HEK293 (cell line): ENCODE measurements at regions not wholly inside any gene's neighbourhood (a gene's known extent, or its start where the extent isn't known, plus 50 kb on each side); places are given as distances from the start of the nearest gene placed in this dataset.

Experiments
- CTCF ChIA-PET: fragments of 350-600 bp; formaldehyde crosslinking; extraction: SDS; loops from one replicate; lab custom pipeline; 2021; ENCODE audit warnings: antibody characterized with exemption; lab: Yijun Ruan, JAX
- POLR2A ChIA-PET: fragments of 300-600 bp; formaldehyde crosslinking; extraction: SDS; loops from one replicate; lab custom pipeline; 2020; ENCODE audit warnings: antibody characterized with exemption, inconsistent platforms; lab: Yijun Ruan, JAX
- H3K27ac ChIP-seq: fragments of 200-500 bp; sonication (Bioruptor generic); 2 replicates; pipeline ENCODE4 v1.5.1; 2014; ENCODE audit warnings: low read depth, low read length, control low read depth, inconsistent platforms; ENCODE audit errors: extremely low read depth
- H3K36me3 ChIP-seq, 2 experiments: fragments of 200-500 bp in 1 of 2; sonication (Bioruptor generic) in 1 of 2; 1 replicate in 1 of 2; 2 replicates in 1 of 2; pipeline ENCODE4 v1.5.1; 2014 to 2017; ENCODE audit warnings: inconsistent platforms in 2 of 2, low read length in 2 of 2; ENCODE audit not compliant: control insufficient read depth in 2 of 2, insufficient read depth in 1 of 2
- H3K4me1 ChIP-seq: fragments of 200-500 bp; sonication (Bioruptor generic); 2 replicates; pipeline ENCODE4 v1.5.1; 2014; ENCODE audit warnings: mild to moderate bottlenecking, low read length, inconsistent platforms; ENCODE audit not compliant: control insufficient read depth, insufficient read depth
- H3K4me3 ChIP-seq: 2 replicates; pipeline ENCODE4 v1.5.1; 2011; ENCODE audit warnings: low read depth, mild to moderate bottlenecking, control low read depth, low read length, moderate library complexity
- H3K9me3 ChIP-seq: fragments of 200-500 bp; sonication (Bioruptor generic); 2 replicates; pipeline ENCODE4 v1.5.1; 2014; ENCODE audit warnings: low read depth, low read length, inconsistent platforms; ENCODE audit not compliant: control insufficient read depth, insufficient read depth
- HOXD13 ChIP-seq: sonication (generic); formaldehyde crosslinking; IDR thresholded peaks from 2 replicates; pipeline ENCODE4 v1.8.0; 2022; ENCODE audit warnings: missing genetic modification reagents, borderline replicate concordance
- OSR2 ChIP-seq: fragments of 450-650 bp; formaldehyde crosslinking; IDR thresholded peaks from 2 replicates; pipeline ENCODE4 v1.5.1; 2016; ENCODE audit warnings: missing biosample characterization, missing genetic modification characterization
- TRIM28 ChIP-seq: IDR thresholded peaks from 2 replicates; pipeline ENCODE4 v1.6.1; 2011; ENCODE audit warnings: low read length, control low read depth, borderline replicate concordance
- ZBTB20 ChIP-seq: fragments of 450-650 bp; formaldehyde crosslinking; IDR thresholded peaks from 2 replicates; pipeline ENCODE4 v1.5.1; 2016; ENCODE audit warnings: missing biosample characterization, missing genetic modification characterization
- ZEB2 ChIP-seq: fragments of 450-650 bp; formaldehyde crosslinking; IDR thresholded peaks from 2 replicates; pipeline ENCODE4 v1.5.1; 2016; ENCODE audit warnings: missing biosample characterization, missing genetic modification characterization
- ZNF121 ChIP-seq: fragments of 450-650 bp; formaldehyde crosslinking; IDR thresholded peaks from 2 replicates; pipeline ENCODE4 v1.5.1; 2016; ENCODE audit warnings: missing biosample characterization, missing genetic modification characterization
- ZNF140 ChIP-seq: fragments of 450-650 bp; formaldehyde crosslinking; IDR thresholded peaks from 2 replicates; pipeline ENCODE4 v1.5.1; 2016; ENCODE audit warnings: missing biosample characterization, missing genetic modification characterization
- ZNF16 ChIP-seq: fragments of 450-650 bp; formaldehyde crosslinking; IDR thresholded peaks from 2 replicates; pipeline ENCODE4 v1.5.1; 2016; ENCODE audit warnings: low read depth, missing biosample characterization, missing genetic modification characterization
- ZNF169 ChIP-seq: fragments of 450-650 bp; formaldehyde crosslinking; IDR thresholded peaks from 2 replicates; pipeline ENCODE4 v1.5.1; 2016; ENCODE audit warnings: missing biosample characterization, missing genetic modification characterization
- ZNF202 ChIP-seq: fragments of 450-650 bp; formaldehyde crosslinking; IDR thresholded peaks from 2 replicates; pipeline ENCODE4 v1.5.1; 2016; ENCODE audit warnings: missing biosample characterization, missing genetic modification characterization, borderline replicate concordance
- ZNF248 ChIP-seq: fragments of 450-650 bp; formaldehyde crosslinking; IDR thresholded peaks from 2 replicates; pipeline ENCODE4 v1.5.1; 2017; ENCODE audit warnings: missing biosample characterization, missing genetic modification characterization
- ZNF302 ChIP-seq: fragments of 450-650 bp; formaldehyde crosslinking; IDR thresholded peaks from 2 replicates; pipeline ENCODE4 v1.5.1; 2016; ENCODE audit warnings: missing biosample characterization, missing genetic modification characterization, low read depth
- ZNF341 ChIP-seq: fragments of 450-650 bp; formaldehyde crosslinking; IDR thresholded peaks from 2 replicates; pipeline ENCODE4; 2016; ENCODE audit warnings: low read depth, missing biosample characterization, missing genetic modification characterization
- ZNF394 ChIP-seq: fragments of 450-650 bp; formaldehyde crosslinking; IDR thresholded peaks from 2 replicates; pipeline ENCODE4 v1.5.1; 2016; ENCODE audit warnings: missing biosample characterization, missing genetic modification characterization, mild to moderate bottlenecking, moderate library complexity, borderline replicate concordance
- ZNF423 ChIP-seq: fragments of 450-650 bp; formaldehyde crosslinking; IDR thresholded peaks from 2 replicates; pipeline ENCODE4 v1.5.1; 2016; ENCODE audit warnings: missing biosample characterization, missing genetic modification characterization
- ZNF544 ChIP-seq: fragments of 450-650 bp; formaldehyde crosslinking; IDR thresholded peaks from 2 replicates; pipeline ENCODE4 v1.5.0; 2017; ENCODE audit warnings: missing biosample characterization, missing genetic modification characterization
- ZNF561 ChIP-seq: fragments of 450-650 bp; IDR thresholded peaks from 2 replicates; pipeline ENCODE4 v1.5.1; 2018; ENCODE audit warnings: missing biosample characterization, missing genetic modification characterization, borderline replicate concordance
- ZNF626 ChIP-seq: fragments of 450-650 bp; sonication (Bioruptor Pico); formaldehyde crosslinking; IDR thresholded peaks from 2 replicates; pipeline ENCODE4 v1.5.1; 2018; ENCODE audit warnings: missing biosample characterization, missing genetic modification characterization, inconsistent platforms
- ZNF660 ChIP-seq: fragments of 450-650 bp; IDR thresholded peaks from 2 replicates; pipeline ENCODE4 v1.5.1; 2018; ENCODE audit warnings: missing biosample characterization, mild to moderate bottlenecking, missing genetic modification characterization
- ZNF747 ChIP-seq: fragments of 450-650 bp; formaldehyde crosslinking; IDR thresholded peaks from 2 replicates; pipeline ENCODE4 v1.5.1; 2016; ENCODE audit warnings: missing biosample characterization, missing genetic modification characterization
- ZNF768 ChIP-seq: fragments of 450-650 bp; formaldehyde crosslinking; IDR thresholded peaks from 2 replicates; pipeline ENCODE4 v1.5.1; 2018; ENCODE audit warnings: missing biosample characterization, mild to moderate bottlenecking, missing genetic modification characterization
- ZNF776 ChIP-seq: fragments of 450-650 bp; formaldehyde crosslinking; IDR thresholded peaks from 2 replicates; pipeline ENCODE4 v1.5.0; 2017; ENCODE audit warnings: missing biosample characterization, missing genetic modification characterization, borderline replicate concordance
- ZNF843 ChIP-seq: fragments of 450-650 bp; formaldehyde crosslinking; IDR thresholded peaks from 2 replicates; pipeline ENCODE4 v1.5.1; 2016; ENCODE audit warnings: missing biosample characterization, missing genetic modification characterization
- TF ChIP-seq, protein P1 (sequence below): fragments of 450-650 bp; formaldehyde crosslinking; IDR thresholded peaks from 2 replicates; pipeline ENCODE4 v1.5.0; 2017; ENCODE audit warnings: missing biosample characterization, missing genetic modification characterization, borderline replicate concordance
- TF ChIP-seq, protein P2 (sequence below): fragments of 450-650 bp; formaldehyde crosslinking; IDR thresholded peaks from 2 replicates; pipeline ENCODE4 v1.5.1; 2016; ENCODE audit warnings: missing biosample characterization, missing genetic modification characterization

DNA sequence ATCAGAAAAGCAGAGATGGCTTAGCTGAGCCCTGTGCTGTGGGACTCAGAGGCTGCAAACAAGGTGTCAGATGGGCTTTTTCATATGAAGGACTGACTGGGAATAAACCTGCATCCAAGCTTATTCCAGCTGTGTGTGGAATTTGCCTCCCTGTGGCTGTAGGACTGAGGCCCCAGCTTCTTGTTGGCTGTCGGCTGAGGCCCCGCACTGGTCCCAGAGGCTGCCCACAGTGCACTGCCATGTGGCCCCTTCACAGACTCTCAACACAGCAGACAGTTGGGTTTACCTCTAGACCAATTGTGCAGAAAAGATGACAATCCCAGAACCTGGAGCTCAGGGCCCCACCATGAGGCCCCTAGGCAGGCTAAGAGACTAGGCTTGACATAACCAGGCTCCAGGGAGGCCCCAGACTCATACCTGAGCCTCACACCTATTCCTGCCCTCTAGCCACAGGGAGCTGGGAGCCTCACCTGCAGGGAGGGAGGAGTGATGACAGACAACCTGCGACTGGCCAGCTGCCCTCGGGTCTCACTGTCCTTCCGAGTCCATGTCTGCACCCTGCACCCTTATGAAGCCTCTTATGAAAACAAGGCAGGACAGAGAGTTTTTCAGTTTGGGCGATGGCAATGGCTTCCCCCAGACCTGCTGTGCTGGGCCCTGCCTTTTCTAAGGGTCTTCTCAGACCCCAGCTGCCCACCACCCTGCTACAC is 615.5 kb downstream of the NPHP4 start:
- Histone ChIP-seq H3K4me3 (no peak overlapping the region), H3K4me1 (no peaks in the 10 kb centered on the region), H3K27ac (no peak overlapping the region), H3K36me3 (no peaks in the 10 kb centered on the region), H3K9me3 (no peaks in the 10 kb centered on the region)
- TF ChIP-seq ZNF776 (tag by site-specific recombination) (no peak), ZBTB20 (tag by site-specific recombination) (no peak), ZNF660 (tag by site-specific recombination) (no peak), TRIM28 (no peak)
- CTCF ChIA-PET = no interaction called here
- POLR2A ChIA-PET = no interaction called here

DNA sequence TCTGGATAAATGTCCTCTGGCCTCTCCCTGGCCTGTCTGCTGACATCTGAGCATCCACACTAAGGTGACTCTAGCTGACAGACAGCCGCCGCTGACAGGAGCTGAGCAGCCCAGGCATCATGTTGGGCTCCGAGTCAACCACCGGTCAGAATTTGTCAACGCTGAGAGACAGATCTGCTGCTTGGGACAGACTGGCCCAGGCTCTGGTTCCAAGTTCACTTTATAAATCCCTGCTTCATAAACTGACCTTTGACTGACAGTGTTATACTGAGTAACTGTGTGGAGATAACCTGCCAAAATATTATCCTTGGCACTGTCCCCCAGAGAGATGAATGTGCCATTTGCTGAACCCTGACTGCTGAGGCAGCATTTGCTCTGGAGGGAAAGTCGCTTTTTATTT is 616.7 kb downstream of the NPHP4 start:
- H3K9me3 ChIP-seq = no peaks in the 10 kb centered on the region
- CTCF ChIA-PET = interaction anchor here (0.7 kb wide), 1 partner anchor 116 kb away, joined by 3 read pairs; no protein-coding TSS in a partner anchor
- H3K4me1 ChIP-seq = no peaks in the 10 kb centered on the region
- H3K36me3 ChIP-seq = no peaks in the 10 kb centered on the region
- H3K27ac ChIP-seq = no peak overlapping the region
- no peak overlapping the region for H3K4me3 ChIP-seq
- TF ChIP-seq ZNF248 (no peak), ZNF394 (tag by site-specific recombination) (no peak), ZNF16 (tag by site-specific recombination) (no peak), ZNF544 (no peak), ZNF843 (tag by site-specific recombination) (no peak), OSR2 (tag by site-specific recombination) (no peak), ZNF121 (tag by site-specific recombination) (no peak), ZNF302 (tag by site-specific recombination) (no peak), ZNF169 (tag by site-specific recombination) (no peak), ZNF626 (tag by site-specific recombination) (no peak), ZNF768 (tag by site-specific recombination) (no peak), HOXD13 (no peak), ZEB2 (tag by site-specific recombination) (no peak)
- TF ChIP-seq, protein P1, sequence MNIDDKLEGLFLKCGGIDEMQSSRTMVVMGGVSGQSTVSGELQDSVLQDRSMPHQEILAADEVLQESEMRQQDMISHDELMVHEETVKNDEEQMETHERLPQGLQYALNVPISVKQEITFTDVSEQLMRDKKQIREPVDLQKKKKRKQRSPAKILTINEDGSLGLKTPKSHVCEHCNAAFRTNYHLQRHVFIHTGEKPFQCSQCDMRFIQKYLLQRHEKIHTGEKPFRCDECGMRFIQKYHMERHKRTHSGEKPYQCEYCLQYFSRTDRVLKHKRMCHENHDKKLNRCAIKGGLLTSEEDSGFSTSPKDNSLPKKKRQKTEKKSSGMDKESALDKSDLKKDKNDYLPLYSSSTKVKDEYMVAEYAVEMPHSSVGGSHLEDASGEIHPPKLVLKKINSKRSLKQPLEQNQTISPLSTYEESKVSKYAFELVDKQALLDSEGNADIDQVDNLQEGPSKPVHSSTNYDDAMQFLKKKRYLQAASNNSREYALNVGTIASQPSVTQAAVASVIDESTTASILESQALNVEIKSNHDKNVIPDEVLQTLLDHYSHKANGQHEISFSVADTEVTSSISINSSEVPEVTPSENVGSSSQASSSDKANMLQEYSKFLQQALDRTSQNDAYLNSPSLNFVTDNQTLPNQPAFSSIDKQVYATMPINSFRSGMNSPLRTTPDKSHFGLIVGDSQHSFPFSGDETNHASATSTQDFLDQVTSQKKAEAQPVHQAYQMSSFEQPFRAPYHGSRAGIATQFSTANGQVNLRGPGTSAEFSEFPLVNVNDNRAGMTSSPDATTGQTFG (tag by site-specific recombination) = no peak
- POLR2A ChIA-PET = no interaction called here

DNA sequence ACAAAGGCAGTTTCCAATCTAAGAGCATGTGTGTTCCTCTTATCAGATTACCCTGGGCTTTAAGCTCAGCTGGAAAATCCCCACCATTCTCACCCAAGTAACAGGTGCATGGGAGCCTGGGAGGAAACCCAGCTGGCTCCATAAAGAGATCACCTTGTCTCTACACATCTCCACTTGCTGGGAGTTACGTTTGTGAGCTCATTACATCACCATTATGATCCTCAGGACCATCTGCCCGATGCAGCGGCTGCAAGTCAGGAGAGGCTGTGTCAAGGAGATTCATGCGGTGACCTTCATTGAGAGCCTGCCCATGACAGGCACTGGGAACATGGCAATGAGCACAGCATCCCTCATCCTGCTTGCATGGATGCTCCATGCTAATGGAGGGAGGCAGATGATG is 618.0 kb downstream of the NPHP4 start:
- Histone ChIP-seq H3K4me1 (no peaks in the 10 kb centered on the region), H3K9me3 (no peaks in the 10 kb centered on the region), H3K36me3 (no peaks in the 10 kb centered on the region), H3K27ac (no peak overlapping the region), H3K4me3 (no peak overlapping the region)
- POLR2A ChIA-PET = no interaction called here
- CTCF ChIA-PET = no interaction called here
- TF ChIP-seq ZNF843 (tag by site-specific recombination) (no peak), ZNF747 (no peak), ZNF561 (no peak), ZNF140 (tag by site-specific recombination) (no peak), ZNF121 (tag by site-specific recombination) (no peak), ZNF423 (tag by site-specific recombination) (no peak), ZNF202 (tag by site-specific recombination) (no peak), ZNF341 (tag by site-specific recombination) (no peak)
- TF ChIP-seq, protein P2, sequence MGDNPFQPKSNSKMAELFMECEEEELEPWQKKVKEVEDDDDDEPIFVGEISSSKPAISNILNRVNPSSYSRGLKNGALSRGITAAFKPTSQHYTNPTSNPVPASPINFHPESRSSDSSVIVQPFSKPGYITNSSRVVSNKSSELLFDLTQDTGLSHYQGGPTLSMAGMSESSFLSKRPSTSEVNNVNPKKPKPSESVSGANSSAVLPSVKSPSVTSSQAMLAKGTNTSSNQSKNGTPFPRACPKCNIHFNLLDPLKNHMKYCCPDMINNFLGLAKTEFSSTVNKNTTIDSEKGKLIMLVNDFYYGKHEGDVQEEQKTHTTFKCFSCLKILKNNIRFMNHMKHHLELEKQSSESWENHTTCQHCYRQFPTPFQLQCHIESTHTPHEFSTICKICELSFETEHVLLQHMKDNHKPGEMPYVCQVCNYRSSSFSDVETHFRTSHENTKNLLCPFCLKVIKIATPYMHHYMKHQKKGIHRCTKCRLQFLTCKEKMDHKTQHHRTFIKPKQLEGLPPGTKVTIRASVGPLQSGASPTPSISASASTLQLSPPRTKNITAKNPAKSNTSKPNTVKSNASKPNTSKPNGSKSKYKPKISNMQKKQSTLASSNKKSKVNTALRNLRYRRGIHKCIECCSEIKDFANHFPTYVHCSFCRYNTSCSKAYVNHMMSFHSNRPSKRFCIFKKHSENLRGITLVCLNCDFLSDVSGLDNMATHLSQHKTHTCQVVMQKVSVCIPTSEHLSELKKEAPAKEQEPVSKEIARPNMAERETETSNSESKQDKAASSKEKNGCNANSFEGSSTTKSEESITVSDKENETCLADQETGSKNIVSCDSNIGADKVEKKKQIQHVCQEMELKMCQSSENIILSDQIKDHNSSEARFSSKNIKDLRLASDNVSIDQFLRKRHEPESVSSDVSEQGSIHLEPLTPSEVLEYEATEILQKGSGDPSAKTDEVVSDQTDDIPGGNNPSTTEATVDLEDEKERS = no peak
